ENCODE measurements at regions not wholly inside any gene's neighbourhood (a gene's known extent, or its start where the extent isn't known, plus 50 kb on each side); places are given as distances from the start of the nearest gene placed in this dataset.

- Histone ChIP-seq H3K4me2 (ENCODE audit: low read depth, low read length) (no peak overlapping the region), H3K36me3 (replicated peaks; ENCODE audit: insufficient read depth, low read length) (no peaks in the 10 kb centered on the region), H3K27me3 (replicated peaks; ENCODE audit: insufficient read depth, low read length) (no peaks in the 10 kb centered on the region), H3K9me2 (replicated peaks; ENCODE audit: insufficient read depth, low read length) (no peaks in the 10 kb centered on the region), H3F3A (ENCODE audit: insufficient read depth, low read length) (no peaks in the 10 kb centered on the region), H3K9ac (ENCODE audit: low read length) (no peak overlapping the region), H3K27ac (ENCODE audit: low read length) (no peak overlapping the region), H3K4me1 (ENCODE audit: low read length) (no peaks in the 10 kb centered on the region), H3K79me2 (ENCODE audit: low read length) (no peaks in the 10 kb centered on the region), H2AFZ (ENCODE audit: low read length) (no peak overlapping the region), H3K9me3 (replicated peaks; ENCODE audit: insufficient read depth, low read length) (no peaks in the 10 kb centered on the region), H3K4me3 (ENCODE audit: low read length) (no peak overlapping the region), H4K20me1 (ENCODE audit: insufficient read depth, low read length) (no peaks in the 10 kb centered on the region)
- TF ChIP-seq EZH2 (optimal IDR thresholded peaks at IDR 0.05; ENCODE audit: low read depth, low read length) = no peak
- no peak for TF ChIP-seq EZH2phosphoT487 (IDR thresholded peaks at IDR 0.05; ENCODE audit: low read length)
- TF ChIP-seq, protein P1, sequence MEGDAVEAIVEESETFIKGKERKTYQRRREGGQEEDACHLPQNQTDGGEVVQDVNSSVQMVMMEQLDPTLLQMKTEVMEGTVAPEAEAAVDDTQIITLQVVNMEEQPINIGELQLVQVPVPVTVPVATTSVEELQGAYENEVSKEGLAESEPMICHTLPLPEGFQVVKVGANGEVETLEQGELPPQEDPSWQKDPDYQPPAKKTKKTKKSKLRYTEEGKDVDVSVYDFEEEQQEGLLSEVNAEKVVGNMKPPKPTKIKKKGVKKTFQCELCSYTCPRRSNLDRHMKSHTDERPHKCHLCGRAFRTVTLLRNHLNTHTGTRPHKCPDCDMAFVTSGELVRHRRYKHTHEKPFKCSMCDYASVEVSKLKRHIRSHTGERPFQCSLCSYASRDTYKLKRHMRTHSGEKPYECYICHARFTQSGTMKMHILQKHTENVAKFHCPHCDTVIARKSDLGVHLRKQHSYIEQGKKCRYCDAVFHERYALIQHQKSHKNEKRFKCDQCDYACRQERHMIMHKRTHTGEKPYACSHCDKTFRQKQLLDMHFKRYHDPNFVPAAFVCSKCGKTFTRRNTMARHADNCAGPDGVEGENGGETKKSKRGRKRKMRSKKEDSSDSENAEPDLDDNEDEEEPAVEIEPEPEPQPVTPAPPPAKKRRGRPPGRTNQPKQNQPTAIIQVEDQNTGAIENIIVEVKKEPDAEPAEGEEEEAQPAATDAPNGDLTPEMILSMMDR (IDR thresholded peaks at IDR 0.05; ENCODE audit: low read length) = no peak
- no peak for DNase-seq
Observed at GRCh38 chr5:136714286-136714685, 348.9 kb upstream of the TRPC7 start.

- Histone ChIP-seq H3K9me3 (replicated peaks; ENCODE audit: insufficient read depth, low read length) (no peaks in the 10 kb centered on the region), H3F3A (ENCODE audit: insufficient read depth, low read length) (no peaks in the 10 kb centered on the region)
- TF ChIP-seq EZH2phosphoT487 (IDR thresholded peaks at IDR 0.05; ENCODE audit: low read length) (no peak), EZH2 (optimal IDR thresholded peaks at IDR 0.05; ENCODE audit: low read depth, low read length) (no peak)
- TF ChIP-seq, protein P1 (IDR thresholded peaks at IDR 0.05; ENCODE audit: low read length) = no peak
Observed at GRCh38 chr5:136712628-136713027, 347.3 kb upstream of the TRPC7 start.

GRCh38 chr5:136710834-136711233, 345.5 kb upstream of the TRPC7 start:
- no peaks in the 10 kb centered on the region for H3F3A ChIP-seq (ENCODE audit: insufficient read depth, low read length)
- DNase-seq = no peak
- H3K9me3 ChIP-seq (replicated peaks; ENCODE audit: insufficient read depth, low read length) = no peaks in the 10 kb centered on the region
- no peak overlapping the region for H3K9ac ChIP-seq (ENCODE audit: low read length)
- H3K4me1 ChIP-seq (ENCODE audit: low read length) = no peaks in the 10 kb centered on the region
- H3K4me2 ChIP-seq (ENCODE audit: low read depth, low read length) = no peak overlapping the region
- no peak overlapping the region for H2AFZ ChIP-seq (ENCODE audit: low read length)
- no peak overlapping the region for H3K27ac ChIP-seq (ENCODE audit: low read length)
- H3K4me3 ChIP-seq (ENCODE audit: low read length) = no peak overlapping the region
- H4K20me1 ChIP-seq (ENCODE audit: insufficient read depth, low read length) = no peaks in the 10 kb centered on the region
- H3K79me2 ChIP-seq (ENCODE audit: low read length) = no peaks in the 10 kb centered on the region
- H3K9me2 ChIP-seq (replicated peaks; ENCODE audit: insufficient read depth, low read length) = no peaks in the 10 kb centered on the region
- no peaks in the 10 kb centered on the region for H3K27me3 ChIP-seq (replicated peaks; ENCODE audit: insufficient read depth, low read length)
- TF ChIP-seq EZH2 (optimal IDR thresholded peaks at IDR 0.05; ENCODE audit: low read depth, low read length) = no peak
- TF ChIP-seq, protein P1 (IDR thresholded peaks at IDR 0.05; ENCODE audit: low read length) = no peak
- H3K36me3 ChIP-seq (replicated peaks; ENCODE audit: insufficient read depth, low read length) = no peaks in the 10 kb centered on the region

More at GRCh38 chr5:136712628-136713027, 347.3 kb upstream of the TRPC7 start:
- Histone ChIP-seq H2AFZ (ENCODE audit: low read length) (no peak overlapping the region), H3K36me3 (replicated peaks; ENCODE audit: insufficient read depth, low read length) (no peaks in the 10 kb centered on the region), H3K9me2 (replicated peaks; ENCODE audit: insufficient read depth, low read length) (no peaks in the 10 kb centered on the region), H3K4me2 (ENCODE audit: low read depth, low read length) (no peak overlapping the region), H3K27ac (ENCODE audit: low read length) (no peak overlapping the region), H3K4me3 (ENCODE audit: low read length) (no peak overlapping the region), H3K4me1 (ENCODE audit: low read length) (no peaks in the 10 kb centered on the region), H4K20me1 (ENCODE audit: insufficient read depth, low read length) (no peaks in the 10 kb centered on the region), H3K79me2 (ENCODE audit: low read length) (no peaks in the 10 kb centered on the region), H3K9ac (ENCODE audit: low read length) (no peak overlapping the region), H3K27me3 (replicated peaks; ENCODE audit: insufficient read depth, low read length) (no peaks in the 10 kb centered on the region)
- no peak for DNase-seq
